Cardiac muscle cell (in vitro differentiated cells and primary cell): ENCODE measurements at regions not wholly inside any gene's neighbourhood (a gene's known extent, or its start where the extent isn't known, plus 50 kb on each side); places are given as distances from the start of the nearest gene placed in this dataset.
A peak's percentile ranks its signal among the peaks of the same experiment; 100 is the strongest.

ENCODE experiments used
- DNase-seq, 2 donors: peaks; one replicate each; pipeline versions ENCODE4 v3.0.0 to v3.0.0-alpha.2; 2010 to 2017; ENCODE audit warnings: low read depth in 1 of 2, low spot score in 1 of 2
- H3K27ac ChIP-seq: fragments of 200-600 bp; sonication (generic); 2 replicates; pipeline ENCODE4 v1.5.1; 2016
- H3K27me3 ChIP-seq: fragments of 200-600 bp; sonication (generic); 2 replicates; pipeline ENCODE4 v1.6.0; 2016; ENCODE audit warnings: control low read depth
- H3K36me3 ChIP-seq: fragments of 200-600 bp; sonication (generic); 2 replicates; pipeline ENCODE4 v1.5.1; 2016; ENCODE audit warnings: control low read depth
- H3K4me1 ChIP-seq: fragments of 200-600 bp; sonication (generic); 2 replicates; pipeline ENCODE4 v1.8.1; 2017; ENCODE audit warnings: low read depth, mild to moderate bottlenecking, mixed run types
- H3K4me3 ChIP-seq: fragments of 200-600 bp; sonication (generic); 2 replicates; pipeline ENCODE4 v1.5.1; 2016; ENCODE audit warnings: mild to moderate bottlenecking
- H3K9me3 ChIP-seq: fragments of 200-600 bp; sonication (generic); 2 replicates; pipeline ENCODE4 v1.5.1; 2017; ENCODE audit warnings: low read depth, mild to moderate bottlenecking, control low read depth
- CTCF ChIP-seq: IDR thresholded peaks from 2 replicates; pipeline ENCODE4 v1.5.1; 2012; ENCODE audit warnings: low read depth, mild to moderate bottlenecking, low read length

DNA sequence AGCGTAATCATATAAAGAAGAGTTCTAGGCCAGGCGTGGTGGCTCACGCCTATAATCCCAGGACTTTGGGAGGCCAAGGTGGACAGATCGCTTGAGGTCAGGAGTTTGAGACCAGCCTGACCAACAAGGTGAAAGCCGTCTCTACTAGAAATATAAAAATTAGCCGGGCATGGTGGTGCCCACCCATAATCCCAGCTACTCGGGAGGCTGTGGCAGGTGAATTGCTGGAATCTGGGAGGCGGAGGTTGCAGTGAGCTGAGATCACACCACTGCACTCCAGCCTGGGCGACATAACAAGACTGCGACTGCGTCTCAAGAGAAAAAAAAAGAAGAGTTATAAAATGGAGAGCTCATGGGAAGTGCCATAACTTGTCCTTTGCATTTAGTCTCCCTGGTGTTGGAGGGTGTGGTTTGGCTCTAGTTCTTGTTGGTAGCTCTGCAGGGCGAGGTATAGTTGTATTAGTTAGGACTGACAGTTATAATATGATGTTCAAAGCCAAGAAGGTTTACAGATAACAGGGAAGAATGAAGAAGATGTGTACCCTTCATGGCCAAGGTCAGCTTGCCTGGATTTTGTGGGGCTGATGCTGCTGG lies 54.8 kb downstream of the UTRN start:
- Histone ChIP-seq H3K36me3 (no peaks in the 10 kb centered on the region), H3K4me1 (no peaks in the 10 kb centered on the region), H3K27ac (no peak overlapping the region), H3K27me3 (no peaks in the 10 kb centered on the region), H3K4me3 (no peak overlapping the region), H3K9me3 (no peaks in the 10 kb centered on the region)
- DNase-seq = no peak
- no peak for TF ChIP-seq CTCF

DNA sequence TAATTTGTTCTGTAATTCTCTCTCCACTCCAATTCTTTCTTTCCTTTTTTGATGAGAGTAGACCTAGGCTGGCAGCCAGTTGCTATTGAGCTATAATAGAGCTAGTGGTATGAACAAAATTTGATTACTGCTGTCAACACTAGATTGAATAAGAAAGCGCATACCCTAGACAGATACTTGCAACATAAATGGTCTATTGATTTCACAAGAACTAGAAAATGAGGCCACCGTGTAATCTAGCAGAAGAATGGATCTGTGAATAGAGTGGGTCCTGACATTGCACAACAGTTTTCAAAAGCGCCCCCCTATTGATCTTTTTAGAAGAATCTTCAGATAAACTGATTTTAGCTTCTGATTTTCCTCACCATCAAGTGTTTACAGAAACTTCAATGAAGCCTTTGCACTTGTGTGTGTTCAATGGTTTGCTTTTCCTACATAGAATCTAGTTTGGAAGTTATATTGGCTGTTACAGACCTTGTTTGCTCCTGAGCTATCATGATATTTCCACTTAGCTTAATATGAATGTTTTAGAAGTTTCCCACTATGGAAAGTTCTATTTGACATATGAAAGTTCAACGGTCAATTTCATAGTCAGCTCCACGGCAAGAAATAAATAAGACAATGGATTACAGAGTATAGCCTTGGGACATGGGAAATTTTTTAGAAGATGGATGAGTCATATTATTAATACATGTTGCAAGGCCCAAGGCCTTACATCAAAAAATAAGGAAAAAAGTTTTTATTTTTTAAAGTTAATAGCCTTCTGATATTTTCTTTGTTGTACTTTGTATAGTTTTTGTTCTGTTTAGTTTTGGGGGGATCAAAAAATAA lies 55.6 kb downstream of the UTRN start:
- no peak overlapping the region for H3K27ac ChIP-seq
- peak in 1 of 2 donors; percentile 42 for DNase-seq
- H3K4me1 ChIP-seq = no peaks in the 10 kb centered on the region
- no peaks in the 10 kb centered on the region for H3K27me3 ChIP-seq
- H3K9me3 ChIP-seq = no peaks in the 10 kb centered on the region
- TF ChIP-seq CTCF = no peak
- H3K36me3 ChIP-seq = no peaks in the 10 kb centered on the region
- no peak overlapping the region for H3K4me3 ChIP-seq

DNA sequence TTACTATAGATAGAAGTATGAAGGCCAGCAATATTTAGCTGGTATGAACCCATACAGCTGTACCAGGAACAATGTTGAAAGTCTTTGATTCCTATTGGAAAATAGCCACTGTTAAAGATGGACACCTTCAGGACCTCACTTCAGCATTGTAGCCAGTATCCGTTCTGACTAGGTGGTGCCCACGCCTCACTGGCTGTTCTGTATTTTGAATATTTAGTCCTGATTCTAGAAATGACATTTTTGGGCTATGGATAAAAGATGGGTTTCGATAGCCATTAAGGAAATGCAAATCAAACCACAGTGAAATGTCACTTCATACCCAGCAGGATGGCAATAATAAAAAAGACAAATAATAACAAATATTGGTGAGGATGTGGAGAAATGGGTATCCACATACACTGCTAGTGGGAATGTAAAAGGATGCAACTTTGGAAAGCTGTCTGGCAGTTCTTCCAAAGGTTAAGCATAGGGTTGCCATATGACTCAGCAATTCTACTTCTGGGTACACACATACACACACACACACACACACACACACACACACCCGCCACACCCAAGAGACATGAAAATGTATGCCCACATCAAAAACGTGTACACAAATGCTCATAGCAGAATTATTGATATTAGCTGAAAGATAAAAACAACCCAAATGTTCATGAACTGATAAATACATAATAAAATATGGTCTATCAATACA lies 56.8 kb downstream of the UTRN start:
- Histone ChIP-seq H3K4me3 (no peak overlapping the region), H3K27me3 (no peaks in the 10 kb centered on the region), H3K36me3 (no peaks in the 10 kb centered on the region), H3K9me3 (no peaks in the 10 kb centered on the region), H3K4me1 (peaks cover under 1% of the 10 kb centered on the region), H3K27ac (no peak overlapping the region)
- DNase-seq = no peak
- TF ChIP-seq CTCF = no peak

- DNase-seq = no peak
- H3K36me3 ChIP-seq = no peaks in the 10 kb centered on the region
- H3K9me3 ChIP-seq = no peaks in the 10 kb centered on the region
- H3K27me3 ChIP-seq = no peaks in the 10 kb centered on the region
- H3K27ac ChIP-seq = no peak overlapping the region
- TF ChIP-seq CTCF = no peak
- H3K4me3 ChIP-seq = no peak overlapping the region
- peaks cover 3% of the 10 kb centered on the region for H3K4me1 ChIP-seq
These were observed 58.7 kb downstream of the UTRN start for GRCh38 chr6:144343701-144344428.

GRCh38 chr6:144344646-144345045 lies 59.5 kb downstream of the UTRN start:
- Histone ChIP-seq H3K4me3 (no peak overlapping the region), H3K9me3 (no peaks in the 10 kb centered on the region), H3K4me1 (peaks cover 3% of the 10 kb centered on the region), H3K27ac (no peak overlapping the region), H3K36me3 (no peaks in the 10 kb centered on the region), H3K27me3 (no peaks in the 10 kb centered on the region)
- TF ChIP-seq CTCF = no peak
- DNase-seq = no peak
